K562 (cell line): ENCODE measurements at regions not wholly inside any gene's neighbourhood (a gene's known extent, or its start where the extent isn't known, plus 50 kb on each side); places are given as distances from the start of the nearest gene placed in this dataset.

Experiments used
- GABPB1 ChIP-seq: sonication (generic); formaldehyde crosslinking; IDR thresholded peaks from 2 replicates; pipeline ENCODE4 v1.8.0; 2022; ENCODE audit warnings: mild to moderate bottlenecking, missing genetic modification reagents
- MGA ChIP-seq: fragments of 450-650 bp; IDR thresholded peaks from 2 replicates; pipeline ENCODE4 v1.6.1; 2016; ENCODE audit warnings: mild to moderate bottlenecking, moderate library complexity
- TCF7L2 ChIP-seq: fragments of 150-350 bp; IDR thresholded peaks from 2 replicates; pipeline ENCODE4 v1.6.1; 2016; ENCODE audit warnings: low read depth, mild to moderate bottlenecking, low read length, moderate library complexity

GRCh38 chrX:3256868-3257267 is 89.6 kb downstream of the MXRA5 start (continued):
- TF ChIP-seq MGA, result no peak
- no peak for TF ChIP-seq TCF7L2
- no peak for TF ChIP-seq GABPB1 (CRISPR knock-in tag)
